Breast epithelium (tissue), 3 donors: ENCODE measurements at regions not wholly inside any gene's neighbourhood (a gene's known extent, or its start where the extent isn't known, plus 50 kb on each side); places are given as distances from the start of the nearest gene placed in this dataset.

Experiments used
- POLR2A ChIP-seq: fragments of 450-650 bp; IDR thresholded peaks from one replicate; pipeline ENCODE4 v1.6.1; 2016; ENCODE audit warnings: antibody characterized with exemption, mild to moderate bottlenecking, moderate library complexity
- TF ChIP-seq, protein P1 (sequence below), 3 donors: fragments of 450-650 bp; IDR thresholded peaks; one replicate each; pipeline ENCODE4 v1.5.1; 2016 to 2017; ENCODE audit warnings: antibody characterized with exemption in 3 of 3, mild to moderate bottlenecking in 3 of 3, moderate library complexity in 3 of 3

DNA sequence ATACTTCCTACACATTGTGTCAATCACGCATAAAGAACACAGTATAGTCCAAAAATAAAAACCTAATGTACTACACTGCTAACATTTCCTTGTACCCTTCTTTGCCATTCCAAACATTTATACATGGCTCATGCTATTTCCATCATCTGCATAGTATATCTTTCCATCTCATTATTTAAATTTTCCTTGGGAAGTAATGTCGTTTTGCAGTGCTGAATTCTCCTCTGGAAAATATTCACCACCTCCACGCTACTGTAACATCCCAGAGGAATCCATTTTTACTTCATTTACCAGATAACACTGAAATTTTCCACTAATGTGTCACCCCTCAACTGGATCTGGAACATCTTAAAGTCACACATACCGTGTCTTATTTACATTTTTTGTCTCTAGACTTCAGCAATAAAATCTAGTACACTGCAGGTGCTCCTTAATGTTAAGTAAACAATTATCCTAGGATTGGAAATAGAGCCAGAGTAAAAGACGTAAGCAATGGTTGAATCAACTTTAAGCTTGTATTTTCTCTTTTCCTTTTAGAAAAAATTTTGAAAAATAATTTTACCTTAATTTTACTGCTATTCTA lies 881.0 kb downstream of the AMY1C start:
- TF ChIP-seq, protein P1, sequence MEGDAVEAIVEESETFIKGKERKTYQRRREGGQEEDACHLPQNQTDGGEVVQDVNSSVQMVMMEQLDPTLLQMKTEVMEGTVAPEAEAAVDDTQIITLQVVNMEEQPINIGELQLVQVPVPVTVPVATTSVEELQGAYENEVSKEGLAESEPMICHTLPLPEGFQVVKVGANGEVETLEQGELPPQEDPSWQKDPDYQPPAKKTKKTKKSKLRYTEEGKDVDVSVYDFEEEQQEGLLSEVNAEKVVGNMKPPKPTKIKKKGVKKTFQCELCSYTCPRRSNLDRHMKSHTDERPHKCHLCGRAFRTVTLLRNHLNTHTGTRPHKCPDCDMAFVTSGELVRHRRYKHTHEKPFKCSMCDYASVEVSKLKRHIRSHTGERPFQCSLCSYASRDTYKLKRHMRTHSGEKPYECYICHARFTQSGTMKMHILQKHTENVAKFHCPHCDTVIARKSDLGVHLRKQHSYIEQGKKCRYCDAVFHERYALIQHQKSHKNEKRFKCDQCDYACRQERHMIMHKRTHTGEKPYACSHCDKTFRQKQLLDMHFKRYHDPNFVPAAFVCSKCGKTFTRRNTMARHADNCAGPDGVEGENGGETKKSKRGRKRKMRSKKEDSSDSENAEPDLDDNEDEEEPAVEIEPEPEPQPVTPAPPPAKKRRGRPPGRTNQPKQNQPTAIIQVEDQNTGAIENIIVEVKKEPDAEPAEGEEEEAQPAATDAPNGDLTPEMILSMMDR (IDR thresholded peaks at IDR 0.05): no peak
- no peak for TF ChIP-seq POLR2A
